ENCODE measurements at regions not wholly inside any gene's neighbourhood (a gene's known extent, or its start where the extent isn't known, plus 50 kb on each side); places are given as distances from the start of the nearest gene placed in this dataset.

- no peak for DNase-seq (ENCODE audit: low read depth)
- TF ChIP-seq CTCF (IDR thresholded peaks at IDR 0.05; ENCODE audit: low read depth, low read length, missing control alignments), result no peak
- H3K4me3 ChIP-seq (ENCODE audit: low read depth, low read length), result no peak overlapping the region
These were observed 375.6 kb downstream of the BCKDHB start for GRCh38 chr6:80482056-80482455.

- TF ChIP-seq CTCF (IDR thresholded peaks at IDR 0.05; ENCODE audit: low read depth, low read length, missing control alignments), result no peak
- no peak overlapping the region for H3K4me3 ChIP-seq (ENCODE audit: low read depth, low read length)
- no peak for DNase-seq (ENCODE audit: low read depth)
These were observed 374.1 kb downstream of the BCKDHB start for GRCh38 chr6:80480421-80481157.

- no peak overlapping the region for H3K4me3 ChIP-seq (ENCODE audit: low read depth, low read length)
- TF ChIP-seq CTCF (IDR thresholded peaks at IDR 0.05; ENCODE audit: low read depth, low read length, missing control alignments), result no peak
- DNase-seq (ENCODE audit: low read depth), result no peak
These were observed 371.6 kb downstream of the BCKDHB start for GRCh38 chr6:80478030-80478429.

- DNase-seq (ENCODE audit: low read depth), result no peak
- no peak overlapping the region for H3K4me3 ChIP-seq (ENCODE audit: low read depth, low read length)
- no peak for TF ChIP-seq CTCF (IDR thresholded peaks at IDR 0.05; ENCODE audit: low read depth, low read length, missing control alignments)
These were observed 371.1 kb downstream of the BCKDHB start for GRCh38 chr6:80477591-80477990.

GRCh38 chr6:80472271-80472670, 365.8 kb downstream of the BCKDHB start:
- no peak for DNase-seq (ENCODE audit: low read depth)
- TF ChIP-seq CTCF (IDR thresholded peaks at IDR 0.05; ENCODE audit: low read depth, low read length, missing control alignments), result no peak
- H3K4me3 ChIP-seq (ENCODE audit: low read depth, low read length), result no peak overlapping the region

- no peak for DNase-seq (ENCODE audit: low read depth)
- no peak for TF ChIP-seq CTCF (IDR thresholded peaks at IDR 0.05; ENCODE audit: low read depth, low read length, missing control alignments)
- no peak overlapping the region for H3K4me3 ChIP-seq (ENCODE audit: low read depth, low read length)
These were observed 363.5 kb downstream of the BCKDHB start for GRCh38 chr6:80469977-80470376.

- no peak overlapping the region for H3K4me3 ChIP-seq (ENCODE audit: low read depth, low read length)
- no peak for DNase-seq (ENCODE audit: low read depth)
- TF ChIP-seq CTCF (IDR thresholded peaks at IDR 0.05; ENCODE audit: low read depth, low read length, missing control alignments), result no peak
These were observed 361.9 kb downstream of the BCKDHB start for GRCh38 chr6:80468398-80468797.

All from GM12864 (cell line).